HepG2 (cell line): ENCODE measurements at regions not wholly inside any gene's neighbourhood (a gene's known extent, or its start where the extent isn't known, plus 50 kb on each side); places are given as distances from the start of the nearest gene placed in this dataset.

ENCODE experiments used
- ATAC-seq: fragments of 200-7000 bp; cut with Tn5 transposase; 3 replicates; pipeline ENCODE4 v1.9.1; 2020; ENCODE audit warnings: mild to moderate bottlenecking, moderate library complexity
- BruUV-seq: library from RNA; stranded (reverse); fragments of 400-500 nt; replicated peaks from 2 replicates; lab custom pipeline; 2021; lab: Mats Ljungman, UMichigan
- CTCF ChIA-PET: fragments of 300-600 bp; formaldehyde crosslinking; extraction: SDS; loops from one replicate; lab custom pipeline; 2021; ENCODE audit warnings: low total read pairs, inconsistent platforms, low intra/inter-chr PET ratio; lab: Yijun Ruan, JAX
- POLR2A ChIA-PET: fragments of 350-600 bp; sonication (Branson Sonifier 250); formaldehyde crosslinking; loops from one replicate; lab custom pipeline; 2020; ENCODE audit warnings: antibody characterized with exemption, inconsistent platforms; lab: Yijun Ruan, JAX
- DNase-seq: peaks from one replicate; pipeline ENCODE4 v3.0.0-alpha.2; 2015; ENCODE audit warnings: low spot score
- FAIRE-seq: peaks from 3 replicates; lab custom pipeline; 2011; peaks lifted over from hg19 to GRCh38; lab: Jason Lieb, UNC
- H2AFZ ChIP-seq: one replicate; pipeline ENCODE4 v1.6.1; 2011; ENCODE audit warnings: low read length, inconsistent platforms
- H3K27ac ChIP-seq: fragments of 300-600 bp; 3 replicates; pipeline ENCODE4 v1.8.0; 2011; ENCODE audit warnings: mixed run types, mild to moderate bottlenecking, mixed read lengths, low read length, inconsistent platforms; ENCODE audit not compliant: insufficient read depth; ENCODE audit errors: extremely low read length
- H3K27me3 ChIP-seq, 2 experiments: fragments of 200-600 bp in 1 of 2; 2 replicates in 1 of 2; 3 replicates in 1 of 2; pipeline versions ENCODE4 v1.6.0 to v1.8.0; 2011; ENCODE audit warnings: low read length in 2 of 2, mild to moderate bottlenecking in 2 of 2, moderate library complexity in 2 of 2, inconsistent platforms in 1 of 2; ENCODE audit not compliant: insufficient read depth in 2 of 2, control insufficient read depth in 1 of 2
- H3K36me3 ChIP-seq, 2 experiments: fragments of 200-600 bp in 1 of 2; replicated peaks in 1 of 2; 2 replicates in 1 of 2; 3 replicates in 1 of 2; pipeline versions ENCODE4 v1.5.1 to v1.8.0; 2011; ENCODE audit warnings: low read length in 2 of 2, inconsistent platforms in 1 of 2; ENCODE audit not compliant: insufficient read depth in 2 of 2, control insufficient read depth in 1 of 2
- H3K4me1 ChIP-seq: 2 replicates; pipeline ENCODE4 v1.5.1; 2012; ENCODE audit warnings: low read length, inconsistent platforms; ENCODE audit not compliant: insufficient read depth
- H3K4me2 ChIP-seq: 2 replicates; pipeline ENCODE4 v1.6.0; 2011; ENCODE audit warnings: low read depth, low read length, inconsistent platforms
- H3K4me3 ChIP-seq, 3 experiments: fragments of 200-600 bp in 1 of 3; sonication (generic), shearing (Covaris generic) in 1 of 3; replicated peaks in 1 of 3; 2 replicates each; pipeline ENCODE4 v1.5.1; 2011 to 2016; ENCODE audit warnings: low read length in 3 of 3, inconsistent platforms in 2 of 3, low read depth in 2 of 3, mild to moderate bottlenecking in 2 of 3, control low read depth in 1 of 3, mixed read lengths in 1 of 3; ENCODE audit not compliant: insufficient read depth in 1 of 3
- H3K79me2 ChIP-seq: one replicate; pipeline ENCODE4 v1.6.1; 2011; ENCODE audit warnings: low read length, inconsistent platforms; ENCODE audit not compliant: insufficient read depth
- H3K9ac ChIP-seq: 2 replicates; pipeline ENCODE4 v1.6.0; 2011; ENCODE audit warnings: mild to moderate bottlenecking, low read depth, low read length, inconsistent platforms; ENCODE audit not compliant: insufficient read depth
- H3K9me3 ChIP-seq: 2 replicates; pipeline ENCODE4 v1.5.1; 2012; ENCODE audit warnings: mild to moderate bottlenecking, low read length
- H4K20me1 ChIP-seq: 2 replicates; pipeline ENCODE4 v1.6.0; 2011; ENCODE audit warnings: inconsistent platforms, mild to moderate bottlenecking, low read length, moderate library complexity; ENCODE audit not compliant: insufficient read depth
- ARID3A ChIP-seq: IDR thresholded peaks from 2 replicates; pipeline ENCODE4 v1.6.1; 2012; ENCODE audit warnings: low read depth, low read length, improper control_type of control experiment
- ARNT2 ChIP-seq: sonication (generic); formaldehyde crosslinking; IDR thresholded peaks from 2 replicates; pipeline ENCODE4 v1.8.0; 2022; ENCODE audit warnings: mild to moderate bottlenecking, low read depth, missing genetic modification reagents, moderate library complexity
- CHD2 ChIP-seq: IDR thresholded peaks from 2 replicates; pipeline ENCODE4 v1.6.1; 2011; ENCODE audit warnings: low read depth, low read length, improper control_type of control experiment
- ELK4 ChIP-seq: sonication (generic); formaldehyde crosslinking; IDR thresholded peaks from 2 replicates; pipeline ENCODE4 v1.9.0; 2021; ENCODE audit warnings: missing genetic modification reagents, borderline replicate concordance
- HBP1 ChIP-seq: IDR thresholded peaks from 2 replicates; pipeline ENCODE4 v1.6.1; 2016; ENCODE audit warnings: low read depth, control low read depth
- MIER3 ChIP-seq: IDR thresholded peaks from 2 replicates; pipeline ENCODE4 v1.6.1; 2016; ENCODE audit warnings: missing compliant biosample characterization, borderline replicate concordance
- POLR2AphosphoS2 ChIP-seq: IDR thresholded peaks from 2 replicates; pipeline ENCODE4 v1.6.1; 2011; ENCODE audit warnings: low read depth, low read length, improper control_type of control experiment
- SALL1 ChIP-seq: sonication (generic); formaldehyde crosslinking; IDR thresholded peaks from 2 replicates; pipeline ENCODE4 v1.8.0; 2022; ENCODE audit warnings: mild to moderate bottlenecking, missing genetic modification reagents
- SIN3A ChIP-seq: IDR thresholded peaks from 2 replicates; pipeline ENCODE4 v1.6.1; 2011; ENCODE audit warnings: low read depth, mild to moderate bottlenecking, control low read depth, low read length, borderline replicate concordance
- TRIM24 ChIP-seq: sonication (generic); formaldehyde crosslinking; IDR thresholded peaks from 2 replicates; pipeline ENCODE4 v1.8.0; 2022; ENCODE audit warnings: mild to moderate bottlenecking, missing genetic modification reagents
- ZNF138 ChIP-seq: sonication (generic); formaldehyde crosslinking; IDR thresholded peaks from 2 replicates; pipeline ENCODE4 v1.5.0; 2020; ENCODE audit warnings: mild to moderate bottlenecking, low read depth, missing genetic modification reagents
- ZNF142 ChIP-seq: sonication (generic); formaldehyde crosslinking; IDR thresholded peaks from 2 replicates; pipeline ENCODE4 v1.4.0; 2020; ENCODE audit warnings: missing genetic modification reagents
- ZNF891 ChIP-seq: sonication (generic); formaldehyde crosslinking; IDR thresholded peaks from 2 replicates; pipeline ENCODE4 v1.5.0; 2020; ENCODE audit warnings: mild to moderate bottlenecking, missing genetic modification reagents
- WGBS: methylation state at CpG from one replicate; pipeline ENCODE4 v1.1.6; 2017; ENCODE audit warnings: low lambda C conversion rate; 5-methylcytosine and 5-hydroxymethylcytosine counted together
- in situ Hi-C: cut with HindIII; loops from 2 replicates; pipeline ENCODE4 v1.10.0; 2017; ENCODE audit warnings: low pct_unique_long_range_greater_than_20kb; ENCODE audit not compliant: extremely low pct_ligation_motif_present
- intact Hi-C: fragments of 100-400 bp; cut with micrococcal nuclease; formaldehyde crosslinking; loops from one replicate; pipeline ENCODE4 v1.10.0; 2022; ENCODE audit not compliant: unreplicated experiment

GRCh38 chr6:3581469-3581868 lies 124.6 kb upstream of the SLC22A23 start (continued):
- TF ChIP-seq HBP1 (CRISPR knock-in tag), result no peak

- Histone ChIP-seq H3K9ac (no peak overlapping the region), H3K9me3 (no peaks in the 10 kb centered on the region), H2AFZ (no peak overlapping the region), H3K36me3 (no peaks in the 10 kb centered on the region), H3K79me2 (no peaks in the 10 kb centered on the region), H3K4me2 (no peak overlapping the region), H3K27ac (no peak overlapping the region), H3K4me3 (no peak overlapping the region), H4K20me1 (no peaks in the 10 kb centered on the region)
- ChIA-PET POLR2A (no interaction called here), CTCF (no interaction called here)
- BruUV-seq, result no TSS peak
- DNase-seq, result no peak
- 35% methylated on average over 13 of the region's 13 CpGs for WGBS
- FAIRE-seq, result no peak
- intact Hi-C loops, result no loop called here
- no peak for ATAC-seq
- in situ Hi-C loops, result no loop called here
- TF ChIP-seq ARID3A, result no peak
- no peak for TF ChIP-seq ZNF142
- no peak for TF ChIP-seq MIER3 (CRISPR knock-in tag)
- no peak for TF ChIP-seq ARNT2 (CRISPR knock-in tag)
- TF ChIP-seq ZNF138, result no peak
- no peak for TF ChIP-seq POLR2AphosphoS2
- TF ChIP-seq ELK4 (CRISPR knock-in tag), result no peak
- TF ChIP-seq SIN3A, result no peak
- no peak for TF ChIP-seq SALL1 (CRISPR knock-in tag)
- TF ChIP-seq ZNF891 (CRISPR knock-in tag), result no peak
- no peak for TF ChIP-seq TRIM24 (CRISPR knock-in tag)
- TF ChIP-seq CHD2, result no peak
- TF ChIP-seq, all 625 proteins: peak for 0
- H3K27me3 ChIP-seq, result peaks cover 3 to 45% of the 10 kb centered on the region in 2 experiments; a peak in 4 of 5 replicates
- no peaks in the 10 kb centered on the region for H3K4me1 ChIP-seq
Observed at GRCh38 chr6:3579652-3580175, 122.9 kb upstream of the SLC22A23 start.
